Mesendoderm (in vitro differentiated cells): ENCODE measurements at regions not wholly inside any gene's neighbourhood (a gene's known extent, or its start where the extent isn't known, plus 50 kb on each side); places are given as distances from the start of the nearest gene placed in this dataset.

Experiments
- DNase-seq: peaks from one replicate; pipeline ENCODE4 v3.0.0; 2013
- H2AK5ac ChIP-seq: 2 replicates; pipeline ENCODE4 v1.6.1; 2013; ENCODE audit warnings: low read length, inconsistent platforms
- H2BK120ac ChIP-seq: 2 replicates; pipeline ENCODE4 v1.6.1; 2013; ENCODE audit warnings: low read depth, mild to moderate bottlenecking, low read length, moderate library complexity, mixed read lengths
- H2BK15ac ChIP-seq: replicated peaks from 2 replicates; pipeline ENCODE4 v1.6.1; 2013; ENCODE audit warnings: low read depth, mild to moderate bottlenecking, moderate library complexity
- H2BK5ac ChIP-seq: 2 replicates; pipeline ENCODE4 v1.6.1; 2013; ENCODE audit warnings: low read length, inconsistent platforms
- H3K18ac ChIP-seq: 2 replicates; pipeline ENCODE4 v1.6.1; 2013; ENCODE audit warnings: mild to moderate bottlenecking, low read length, mixed read lengths
- H3K23ac ChIP-seq: one replicate; pipeline ENCODE4 v1.6.1; 2013; ENCODE audit warnings: low read length
- H3K27ac ChIP-seq: 2 replicates; pipeline ENCODE4 v1.5.1; 2013; ENCODE audit warnings: low read depth, mild to moderate bottlenecking, inconsistent platforms, low read length, moderate library complexity
- H3K27me3 ChIP-seq: 2 replicates; pipeline ENCODE4 v1.6.1; 2013; ENCODE audit warnings: low read length, control low read depth, mild to moderate bottlenecking, inconsistent platforms; ENCODE audit not compliant: insufficient read depth, poor library complexity
- H3K36me3 ChIP-seq: 2 replicates; pipeline ENCODE4 v1.6.1; 2013; ENCODE audit warnings: low read length, inconsistent platforms; ENCODE audit not compliant: control insufficient read depth, insufficient read depth
- H3K4ac ChIP-seq: one replicate; pipeline ENCODE4 v1.6.1; 2013; ENCODE audit warnings: low read depth, mild to moderate bottlenecking, low read length, moderate library complexity
- H3K4me1 ChIP-seq: 2 replicates; pipeline ENCODE4 v1.6.1; 2013; ENCODE audit warnings: low read depth, low read length, inconsistent platforms; ENCODE audit not compliant: control insufficient read depth
- H3K4me2 ChIP-seq: 2 replicates; pipeline ENCODE4 v1.6.1; 2013; ENCODE audit warnings: low read length
- H3K4me3 ChIP-seq: 2 replicates; pipeline ENCODE4 v1.5.1; 2013; ENCODE audit warnings: mild to moderate bottlenecking, low read length
- H3K56ac ChIP-seq: one replicate; pipeline ENCODE4 v1.6.1; 2013; ENCODE audit warnings: low read length
- H3K79me1 ChIP-seq: 2 replicates; pipeline ENCODE4 v1.6.1; 2013; ENCODE audit warnings: low read length, inconsistent platforms
- H3K79me2 ChIP-seq: 2 replicates; pipeline ENCODE4 v1.6.1; 2013; ENCODE audit warnings: mild to moderate bottlenecking, low read length; ENCODE audit not compliant: control insufficient read depth, insufficient read depth
- H3K9ac ChIP-seq: 2 replicates; pipeline ENCODE4 v1.6.1; 2013; ENCODE audit warnings: low read length, inconsistent platforms
- H4K5ac ChIP-seq: one replicate; pipeline ENCODE4 v1.6.1; 2013; ENCODE audit warnings: low read length
- H4K8ac ChIP-seq: one replicate; pipeline ENCODE4 v1.6.1; 2013; ENCODE audit warnings: low read depth, mild to moderate bottlenecking, control low read depth, low read length, moderate library complexity
- WGBS: extraction: QIAGEN DNeasy Blood & Tissue Kit; methylation state at CpG from one replicate; pipeline ENCODE4 v1.1.7; 2013; ENCODE audit warnings: low lambda C conversion rate, missing lambda C conversion rate; ENCODE audit not compliant: insufficient coverage; ENCODE audit errors: extremely low coverage; 5-methylcytosine and 5-hydroxymethylcytosine counted together

- H3K9ac ChIP-seq, result no peak overlapping the region
- H3K4me3 ChIP-seq, result no peak overlapping the region
- no peak overlapping the region for H2BK120ac ChIP-seq
- no peak overlapping the region for H4K8ac ChIP-seq
- no peaks in the 10 kb centered on the region for H3K27me3 ChIP-seq
- H3K18ac ChIP-seq, result no peak overlapping the region
- H2AK5ac ChIP-seq, result no peak overlapping the region
- H3K4ac ChIP-seq, result no peak overlapping the region
- H3K23ac ChIP-seq, result no peak overlapping the region
- H3K27ac ChIP-seq, result no peak overlapping the region
- H3K79me2 ChIP-seq, result no peaks in the 10 kb centered on the region
- no peaks in the 10 kb centered on the region for H3K4me1 ChIP-seq
- H2BK5ac ChIP-seq, result no peak overlapping the region
- no peaks in the 10 kb centered on the region for H3K79me1 ChIP-seq
- DNase-seq, result no peak
- H3K36me3 ChIP-seq, result no peaks in the 10 kb centered on the region
- no peak overlapping the region for H2BK15ac ChIP-seq
- H3K4me2 ChIP-seq, result no peak overlapping the region
- no CpG with 5 or more reads among the region's 1 CpG for WGBS
- no peak overlapping the region for H3K56ac ChIP-seq
- H4K5ac ChIP-seq, result no peak overlapping the region
Observed at GRCh38 chr3:88412346-88412745, 262.6 kb downstream of the C3orf38 start.

- H2BK120ac ChIP-seq, result no peak overlapping the region
- H3K79me2 ChIP-seq, result no peaks in the 10 kb centered on the region
- H2BK15ac ChIP-seq, result no peak overlapping the region
- DNase-seq, result no peak
- H3K27me3 ChIP-seq, result no peaks in the 10 kb centered on the region
- no peak overlapping the region for H3K4ac ChIP-seq
- no peak overlapping the region for H3K18ac ChIP-seq
- H3K23ac ChIP-seq, result no peak overlapping the region
- no peak overlapping the region for H3K9ac ChIP-seq
- no peak overlapping the region for H3K27ac ChIP-seq
- H3K79me1 ChIP-seq, result no peaks in the 10 kb centered on the region
- H4K5ac ChIP-seq, result no peak overlapping the region
- H3K36me3 ChIP-seq, result no peaks in the 10 kb centered on the region
- H3K4me2 ChIP-seq, result no peak overlapping the region
- H3K4me3 ChIP-seq, result no peak overlapping the region
- WGBS, result no CpG with 5 or more reads among the region's 2 CpGs
- H2AK5ac ChIP-seq, result no peak overlapping the region
- no peaks in the 10 kb centered on the region for H3K4me1 ChIP-seq
- no peak overlapping the region for H2BK5ac ChIP-seq
- no peak overlapping the region for H4K8ac ChIP-seq
- no peak overlapping the region for H3K56ac ChIP-seq
Observed at GRCh38 chr3:88416436-88416835, 266.7 kb downstream of the C3orf38 start.

- H3K27ac ChIP-seq, result no peak overlapping the region
- no peak overlapping the region for H3K18ac ChIP-seq
- H3K27me3 ChIP-seq, result no peaks in the 10 kb centered on the region
- no CpG with 5 or more reads among the region's 6 CpGs for WGBS
- H3K4me2 ChIP-seq, result no peak overlapping the region
- no peak overlapping the region for H4K5ac ChIP-seq
- no peak overlapping the region for H3K9ac ChIP-seq
- no peak overlapping the region for H3K56ac ChIP-seq
- H2BK120ac ChIP-seq, result no peak overlapping the region
- no peaks in the 10 kb centered on the region for H3K79me1 ChIP-seq
- H3K4me1 ChIP-seq, result no peaks in the 10 kb centered on the region
- H4K8ac ChIP-seq, result no peak overlapping the region
- H3K36me3 ChIP-seq, result no peaks in the 10 kb centered on the region
- H2BK15ac ChIP-seq, result no peak overlapping the region
- no peak for DNase-seq
- no peak overlapping the region for H2AK5ac ChIP-seq
- no peak overlapping the region for H3K23ac ChIP-seq
- H2BK5ac ChIP-seq, result no peak overlapping the region
- H3K4ac ChIP-seq, result no peak overlapping the region
- no peak overlapping the region for H3K4me3 ChIP-seq
- no peaks in the 10 kb centered on the region for H3K79me2 ChIP-seq
Observed at GRCh38 chr3:88418219-88418618, 268.5 kb downstream of the C3orf38 start.

- H2AK5ac ChIP-seq, result no peak overlapping the region
- no peak overlapping the region for H3K4ac ChIP-seq
Observed at GRCh38 chr3:88433568-88433967, 283.8 kb downstream of the C3orf38 start.

GRCh38 chr3:88434001-88434400 lies 284.2 kb downstream of the C3orf38 start:
- Histone ChIP-seq H3K4me3 (no peak overlapping the region), H4K5ac (no peak overlapping the region), H2AK5ac (no peak overlapping the region), H3K79me2 (no peaks in the 10 kb centered on the region), H3K9ac (no peak overlapping the region), H3K23ac (no peak overlapping the region), H2BK15ac (no peak overlapping the region), H2BK5ac (no peak overlapping the region), H3K4ac (no peak overlapping the region), H3K27me3 (no peaks in the 10 kb centered on the region), H3K27ac (no peak overlapping the region), H3K36me3 (no peaks in the 10 kb centered on the region), H4K8ac (no peak overlapping the region), H3K18ac (no peak overlapping the region), H3K79me1 (no peaks in the 10 kb centered on the region), H3K4me1 (no peaks in the 10 kb centered on the region), H3K4me2 (no peak overlapping the region), H2BK120ac (no peak overlapping the region), H3K56ac (no peak overlapping the region)
- WGBS, result no CpG with 5 or more reads among the region's 2 CpGs
- DNase-seq, result no peak

More at GRCh38 chr3:88433568-88433967, 283.8 kb downstream of the C3orf38 start:
- Histone ChIP-seq H3K9ac (no peak overlapping the region), H3K23ac (no peak overlapping the region), H2BK5ac (no peak overlapping the region), H4K8ac (no peak overlapping the region), H2BK120ac (no peak overlapping the region), H3K56ac (no peak overlapping the region), H3K4me3 (no peak overlapping the region), H3K27ac (no peak overlapping the region), H3K36me3 (no peaks in the 10 kb centered on the region), H3K79me2 (no peaks in the 10 kb centered on the region), H3K4me2 (no peak overlapping the region), H3K18ac (no peak overlapping the region), H3K27me3 (no peaks in the 10 kb centered on the region), H2BK15ac (no peak overlapping the region), H3K4me1 (no peaks in the 10 kb centered on the region), H3K79me1 (no peaks in the 10 kb centered on the region), H4K5ac (no peak overlapping the region)
- WGBS, result no CpG with 5 or more reads among the region's 2 CpGs
- no peak for DNase-seq

- no peak overlapping the region for H3K9ac ChIP-seq
- H3K79me2 ChIP-seq, result no peaks in the 10 kb centered on the region
- H3K23ac ChIP-seq, result no peak overlapping the region
- H3K27me3 ChIP-seq, result no peaks in the 10 kb centered on the region
- H3K4ac ChIP-seq, result no peak overlapping the region
- H3K4me3 ChIP-seq, result no peak overlapping the region
- no peak overlapping the region for H2BK120ac ChIP-seq
- no peak overlapping the region for H3K18ac ChIP-seq
- no CpG with 5 or more reads among the region's 1 CpG for WGBS
- no peak for DNase-seq
- H2BK5ac ChIP-seq, result no peak overlapping the region
- no peak overlapping the region for H2BK15ac ChIP-seq
- H4K8ac ChIP-seq, result no peak overlapping the region
- no peak overlapping the region for H3K27ac ChIP-seq
- H3K36me3 ChIP-seq, result no peaks in the 10 kb centered on the region
- H3K4me2 ChIP-seq, result no peak overlapping the region
- no peak overlapping the region for H3K56ac ChIP-seq
- H2AK5ac ChIP-seq, result no peak overlapping the region
- H3K4me1 ChIP-seq, result no peaks in the 10 kb centered on the region
- no peak overlapping the region for H4K5ac ChIP-seq
- H3K79me1 ChIP-seq, result no peaks in the 10 kb centered on the region
Observed at GRCh38 chr3:88440701-88441100, 290.9 kb downstream of the C3orf38 start.
